ENCODE measurements at regions not wholly inside any gene's neighbourhood (a gene's known extent, or its start where the extent isn't known, plus 50 kb on each side); places are given as distances from the start of the nearest gene placed in this dataset.
A peak's percentile ranks its signal among the peaks of the same experiment; 100 is the strongest.
"Not testable (repeated sequence)": the region's sequence is repeated elsewhere in the genome, so short reads cannot be mapped to it uniquely, and the experiment has no call there.

DNA sequence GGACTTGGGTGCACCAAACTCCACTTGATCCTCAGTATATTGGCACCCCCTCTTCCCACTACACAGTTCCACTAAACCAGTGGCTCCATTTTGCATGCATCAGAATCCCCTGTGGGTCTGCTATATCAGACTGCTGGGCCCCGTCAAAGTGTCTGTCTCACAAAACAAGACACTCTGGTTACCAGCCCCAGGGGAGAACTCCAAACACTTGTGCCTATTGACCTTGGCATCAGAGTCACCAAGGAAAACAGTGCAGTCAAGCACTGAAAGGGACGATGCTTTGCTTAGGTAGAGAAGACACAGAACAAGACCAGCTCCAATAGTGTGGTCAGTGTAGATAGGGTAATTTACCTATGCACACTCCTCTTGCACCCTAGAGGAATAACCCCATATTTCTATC lies 205.8 kb upstream of the RAI14 start:
- no peak for DNase-seq

DNA sequence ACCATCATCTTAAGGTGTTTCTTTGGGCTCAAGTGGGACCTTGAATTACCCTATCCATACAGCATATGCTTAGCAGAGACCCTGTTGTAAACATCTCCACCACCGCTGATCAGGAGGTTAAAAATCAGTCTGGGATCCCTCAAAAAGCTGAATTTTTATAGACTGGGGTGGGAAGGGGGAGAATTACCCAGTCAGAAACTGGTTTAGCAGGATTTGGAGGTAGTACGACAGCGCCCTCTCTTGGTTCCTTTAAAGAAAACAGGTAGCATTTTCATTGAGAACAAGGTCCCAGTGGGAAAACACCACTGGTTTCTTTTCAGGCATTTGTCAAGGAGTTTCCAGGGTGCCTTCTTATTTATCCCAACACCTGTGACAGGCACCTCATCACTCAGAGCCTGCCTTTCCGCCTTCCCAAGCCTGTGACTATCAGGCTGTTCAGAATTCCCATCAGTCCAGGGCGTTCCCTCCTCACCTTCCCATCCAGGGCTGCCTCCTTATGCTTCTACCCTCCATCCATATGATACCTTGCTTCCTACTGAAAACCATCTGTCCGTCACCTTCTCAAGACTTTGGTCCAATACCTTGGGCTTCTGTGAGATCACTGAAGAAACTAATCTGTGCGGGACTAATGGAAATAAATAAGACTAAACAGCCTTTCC lies 203.8 kb upstream of the RAI14 start:
- DNase-seq = no peak

DNA sequence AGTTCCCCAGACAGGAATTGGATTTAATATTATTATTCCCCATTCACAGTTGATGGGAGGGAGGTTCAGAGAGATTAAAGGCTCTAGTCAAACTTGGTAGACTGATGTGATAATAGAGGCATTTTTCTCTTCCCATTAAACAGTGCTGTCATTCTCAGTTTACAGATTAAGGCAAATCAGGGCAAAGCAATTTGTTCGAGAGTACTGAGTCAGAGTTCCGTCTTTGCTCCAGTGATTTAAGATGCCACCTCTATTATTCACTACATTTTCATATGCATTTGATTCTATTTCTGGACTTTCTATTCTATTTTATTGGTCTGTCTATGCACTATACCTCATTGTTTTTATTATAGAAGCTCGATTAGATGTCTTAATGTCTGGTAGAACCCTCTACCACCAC lies 201.0 kb upstream of the RAI14 start:
- DNase-seq = no peak

DNA sequence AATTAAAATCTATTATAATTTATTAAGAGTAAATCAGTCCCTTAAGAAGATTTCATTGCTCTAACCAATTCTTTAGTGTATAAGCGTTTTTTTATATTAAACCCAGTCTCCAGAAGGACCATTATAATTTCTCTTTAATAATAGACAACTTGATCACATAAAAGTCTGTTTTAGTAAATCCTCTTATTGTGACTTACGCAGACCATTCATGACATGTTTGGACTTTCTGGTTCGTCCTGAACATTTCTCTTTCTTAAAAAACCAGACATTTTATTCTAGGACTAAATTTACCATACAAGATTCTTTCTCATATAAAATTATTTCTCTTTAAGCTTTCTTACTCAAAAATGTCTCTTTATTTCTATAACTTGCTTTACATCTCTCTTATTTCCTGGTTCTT lies 196.2 kb upstream of the RAI14 start:
- no peak for DNase-seq

DNA sequence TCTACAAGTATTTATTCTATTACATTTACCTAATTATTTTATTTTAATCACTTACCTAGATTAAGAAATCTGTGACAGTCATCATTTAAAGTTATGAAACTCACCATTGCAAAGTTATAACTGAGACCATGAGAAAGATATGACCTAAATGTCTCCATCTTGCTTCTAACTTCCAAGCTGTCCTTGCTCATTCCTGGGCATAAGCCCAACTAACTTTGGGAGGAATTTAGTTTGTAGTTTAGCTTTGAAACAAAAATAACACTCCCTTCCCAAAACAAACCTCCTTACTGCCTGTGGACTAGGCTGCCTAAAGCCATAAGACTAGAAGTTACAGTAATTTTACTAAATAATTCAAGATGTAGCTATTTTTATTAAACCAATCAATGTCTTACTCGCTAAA lies 195.6 kb upstream of the RAI14 start:
- no peak for DNase-seq

DNA sequence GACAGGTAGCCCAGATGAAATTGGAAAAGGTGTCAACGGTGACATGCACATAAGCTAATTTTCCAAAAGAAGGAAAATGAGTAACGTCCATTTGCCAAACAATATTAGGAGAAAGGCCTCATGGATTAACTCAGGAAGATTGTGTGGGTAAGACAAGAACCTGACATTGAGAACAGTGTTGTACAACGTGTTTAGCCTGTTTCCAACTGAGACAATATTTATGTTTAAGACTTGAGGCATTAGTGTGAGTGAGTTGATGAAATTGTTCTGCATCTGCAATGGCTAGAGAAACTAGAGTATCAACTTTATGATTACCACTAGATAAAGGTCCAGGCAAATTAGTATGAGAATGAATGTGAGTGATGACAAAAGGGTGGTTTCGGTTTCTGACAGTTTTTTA lies 191.3 kb upstream of the RAI14 start:
- no peak for DNase-seq

DNA sequence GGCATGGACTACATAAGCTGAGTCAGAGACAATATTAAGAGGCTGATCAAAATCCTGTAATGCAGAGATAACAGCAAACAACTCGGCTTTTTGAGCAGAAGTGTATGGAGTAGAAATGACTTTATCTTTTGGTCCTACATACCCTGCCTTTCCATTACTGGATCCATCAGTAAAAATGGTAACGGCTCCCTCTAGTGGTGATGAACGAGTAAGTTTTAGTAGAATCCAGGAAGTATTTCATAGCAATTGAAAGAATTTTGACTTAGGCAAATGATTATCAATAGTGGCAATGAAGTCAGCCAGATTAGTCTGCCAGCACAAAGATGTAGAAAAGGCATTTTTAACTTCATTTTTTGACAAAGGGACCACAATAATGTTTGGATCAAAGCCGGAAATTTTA lies 190.8 kb upstream of the RAI14 start:
- peak; percentile 78 for DNase-seq

DNA sequence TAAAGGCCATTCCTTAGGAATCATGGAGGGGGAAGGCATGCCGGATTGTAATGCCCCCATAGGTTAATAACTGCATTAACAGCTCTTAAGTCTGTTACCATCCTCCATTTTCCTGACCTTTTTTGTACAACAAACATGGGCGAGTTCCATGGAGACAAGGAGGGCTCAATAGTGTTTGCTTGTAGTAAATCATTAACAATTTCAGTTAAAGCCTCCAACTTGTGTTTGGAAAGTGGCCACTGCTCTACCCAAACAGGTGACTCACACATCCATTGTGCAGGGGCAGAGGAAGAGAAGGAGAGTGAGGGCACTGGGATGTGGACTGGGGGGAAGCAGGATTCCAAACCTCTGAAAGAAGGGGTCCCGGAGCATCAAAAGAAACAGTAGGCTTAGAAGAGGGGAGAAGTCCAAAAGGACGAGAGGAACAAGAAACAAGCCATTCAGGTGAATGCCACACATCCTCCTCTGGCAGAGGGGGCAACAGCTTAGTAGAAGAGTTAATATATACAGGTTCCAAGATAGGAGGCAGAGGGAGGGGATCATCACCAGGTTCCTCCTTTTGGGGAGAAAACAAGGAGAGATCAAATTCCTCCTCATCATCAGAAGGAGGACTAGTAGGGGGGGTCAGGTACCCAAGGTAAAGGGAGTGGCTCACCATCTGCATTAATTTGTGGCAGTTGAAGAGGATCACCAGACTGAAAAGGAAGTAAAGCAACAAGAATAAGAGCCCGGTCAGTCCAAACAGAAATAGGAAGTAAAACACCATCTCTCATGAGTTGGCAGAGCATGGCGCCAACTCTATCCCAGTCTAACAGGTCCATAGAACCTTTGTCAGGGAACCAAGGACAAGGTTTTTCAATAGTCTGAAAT lies 189.4 kb upstream of the RAI14 start:
- DNase-seq = not testable (repeated sequence)

DNA sequence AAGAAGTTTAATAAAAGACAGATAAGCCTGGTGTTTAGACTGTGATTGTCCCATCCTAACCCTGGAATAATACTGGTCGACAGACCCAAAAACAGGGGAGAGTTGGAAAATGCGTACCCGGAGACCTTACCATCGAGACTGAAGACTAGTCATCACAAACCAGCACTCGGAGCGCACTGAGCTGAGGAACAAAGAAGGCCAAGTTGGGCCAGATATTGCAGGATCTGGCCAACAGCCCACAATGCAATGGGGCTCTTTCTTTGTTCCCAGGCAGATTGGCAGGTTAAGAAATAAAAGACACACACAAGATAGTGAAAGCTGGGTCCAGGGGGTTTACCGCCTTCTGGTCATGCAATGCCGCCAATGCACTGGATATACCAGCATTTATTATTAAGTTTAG lies 188.7 kb upstream of the RAI14 start:
- no peak for DNase-seq

DNA sequence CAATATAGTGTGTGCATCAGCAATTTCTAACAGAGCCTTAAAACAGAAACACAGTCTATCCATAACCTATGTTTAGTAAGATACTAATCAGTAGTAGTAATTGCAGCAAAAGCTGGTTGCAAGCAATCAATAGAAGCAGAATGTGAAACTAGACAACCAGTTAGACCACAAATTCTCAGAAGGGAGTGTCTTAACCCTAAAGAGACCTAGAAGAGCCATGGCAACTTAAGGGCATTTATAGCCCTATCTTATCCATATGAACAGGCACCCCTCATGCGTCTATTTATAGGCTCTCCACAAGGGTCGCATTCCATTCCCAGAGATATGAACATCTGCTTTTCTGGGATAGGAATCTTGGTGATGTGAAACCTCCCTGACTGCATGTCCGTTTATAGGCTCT lies 188.1 kb upstream of the RAI14 start:
- DNase-seq = not testable (repeated sequence)

DNA sequence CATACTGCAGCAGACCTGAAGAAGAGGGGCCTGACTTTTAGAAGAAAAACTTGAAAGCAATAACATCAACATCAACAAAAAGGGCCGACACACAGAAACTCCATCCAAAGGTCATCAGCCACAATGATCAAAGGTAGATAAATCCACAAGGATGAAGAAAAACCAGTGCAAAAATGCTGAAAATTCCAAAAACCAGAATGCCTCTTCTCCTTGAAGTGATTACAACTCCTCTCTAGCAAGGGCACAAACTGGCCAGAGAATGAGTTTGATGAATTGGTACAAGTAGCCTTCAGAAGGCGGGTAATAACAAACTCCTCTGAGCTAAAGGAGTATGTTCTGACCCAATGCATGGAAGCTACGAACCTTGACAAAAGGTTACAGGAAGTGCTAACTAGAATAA lies 186.2 kb upstream of the RAI14 start:
- no peak for DNase-seq

DNA sequence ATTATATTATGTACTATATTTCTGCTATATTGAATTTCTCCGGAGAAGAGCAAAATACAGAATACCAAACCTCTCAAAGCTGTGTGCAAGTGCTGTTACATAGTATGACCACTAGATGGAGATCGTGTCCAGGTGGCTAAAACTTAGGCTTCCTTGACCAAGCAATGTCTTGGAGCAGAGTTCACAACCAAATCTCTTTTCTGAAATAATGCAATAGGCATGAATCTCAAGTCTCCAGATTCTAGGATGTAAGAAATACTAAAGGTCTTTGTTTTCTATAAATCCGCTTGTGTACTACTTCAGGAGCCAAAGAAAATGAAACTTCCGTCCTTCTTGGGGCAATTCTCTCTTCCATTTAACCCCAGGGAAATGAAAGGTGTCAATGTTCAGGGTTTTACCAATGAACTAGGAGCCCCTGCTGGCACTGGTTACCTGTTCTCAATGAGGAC lies 181.5 kb upstream of the RAI14 start:
- peak; percentile 68 for DNase-seq

DNA sequence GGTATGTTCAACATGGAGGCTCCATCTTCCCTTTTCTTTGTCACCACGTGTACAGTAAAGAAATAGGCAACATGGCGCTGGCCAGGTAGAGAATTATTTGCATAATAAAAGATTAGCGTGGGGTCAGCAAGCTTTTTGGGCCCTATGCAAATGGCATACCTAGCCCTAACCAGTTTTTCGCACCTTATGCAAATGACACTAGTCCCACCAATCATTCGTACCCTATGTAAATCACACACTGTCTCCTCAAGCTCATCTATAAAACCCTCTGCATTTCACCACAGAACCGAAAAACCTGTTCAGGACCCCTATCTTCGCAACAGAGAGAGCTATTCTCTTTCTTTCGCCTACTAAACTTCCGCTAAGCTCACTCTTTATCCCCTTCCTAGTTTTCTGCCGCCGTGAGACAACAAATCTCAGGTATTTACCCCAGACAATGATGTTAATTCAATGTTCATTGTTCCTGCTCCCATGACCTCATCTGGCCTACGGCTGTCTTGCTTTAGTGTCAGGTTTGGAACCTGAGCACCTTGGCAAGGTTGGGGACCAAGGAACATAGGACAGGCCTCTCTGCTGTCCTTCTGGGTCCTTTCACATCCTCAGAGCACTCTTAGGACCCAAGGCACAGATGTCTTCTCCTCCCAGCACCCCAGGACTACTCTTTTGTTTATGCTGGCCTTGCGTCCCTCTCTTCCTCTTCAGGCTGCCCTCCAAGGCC lies 180.7 kb upstream of the RAI14 start:
- no peak for DNase-seq

DNA sequence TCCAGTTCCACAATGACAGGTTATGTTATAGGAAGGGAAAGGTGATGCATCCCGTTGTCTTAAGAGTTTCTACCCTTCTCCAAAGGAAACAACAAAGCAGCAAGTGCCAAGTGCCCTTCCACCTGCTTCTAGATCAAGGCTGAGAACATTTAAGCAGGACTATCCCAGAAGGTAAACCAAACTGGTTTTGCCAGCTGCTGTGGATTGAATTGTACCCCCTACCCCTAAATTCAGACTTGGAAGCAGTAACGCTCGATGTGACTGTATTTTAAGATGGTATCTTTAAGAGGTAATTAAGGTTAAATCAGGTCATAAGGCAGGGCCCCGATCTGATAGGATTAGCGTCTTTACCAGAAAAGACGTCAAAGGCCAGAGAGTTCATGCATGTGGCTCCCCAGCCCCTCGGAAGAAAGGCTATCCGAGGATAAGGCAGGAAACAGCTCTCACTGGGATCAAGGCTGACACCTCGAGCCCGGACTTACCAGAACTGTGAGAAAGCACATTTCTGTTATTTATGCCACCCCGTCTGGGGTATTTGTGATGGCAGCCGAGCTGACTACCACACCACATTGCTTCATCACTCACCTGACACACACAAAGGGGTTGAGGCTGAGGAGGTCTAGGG lies 179.1 kb upstream of the RAI14 start:
- DNase-seq = no peak

DNA sequence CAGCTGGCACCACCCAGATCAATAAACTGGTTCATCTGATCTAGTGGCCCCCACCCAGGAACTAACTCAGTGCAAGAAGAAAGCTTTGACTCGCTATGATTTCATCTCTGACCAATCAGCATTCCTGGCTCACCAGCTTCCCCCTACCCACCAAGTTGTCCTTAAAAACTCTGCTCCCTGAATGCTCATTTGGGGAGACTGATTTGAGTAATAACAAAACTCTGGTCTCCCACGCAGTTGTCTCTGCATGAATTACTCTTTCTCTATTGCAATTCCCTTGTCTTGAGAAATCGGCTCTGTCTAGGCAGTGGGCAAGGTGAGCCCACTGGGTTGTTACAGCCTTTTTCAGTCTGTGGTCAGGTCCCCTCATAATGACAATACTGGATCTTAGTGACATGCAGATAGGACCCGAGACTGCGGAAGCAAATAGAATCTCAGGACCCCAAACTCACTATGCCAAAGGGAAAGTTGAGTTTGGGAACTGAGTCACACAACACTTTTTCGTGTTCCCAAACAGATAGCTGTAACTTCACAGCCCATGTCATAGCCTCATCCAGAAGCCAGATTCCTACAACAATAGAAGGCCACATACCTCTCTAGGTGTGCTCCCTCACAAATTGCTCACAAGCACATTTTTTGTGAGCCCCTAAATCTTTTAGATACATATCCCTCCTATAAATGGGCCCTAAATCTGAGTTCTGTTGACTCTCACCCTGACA lies 175.2 kb upstream of the RAI14 start:
- DNase-seq = no peak

DNA sequence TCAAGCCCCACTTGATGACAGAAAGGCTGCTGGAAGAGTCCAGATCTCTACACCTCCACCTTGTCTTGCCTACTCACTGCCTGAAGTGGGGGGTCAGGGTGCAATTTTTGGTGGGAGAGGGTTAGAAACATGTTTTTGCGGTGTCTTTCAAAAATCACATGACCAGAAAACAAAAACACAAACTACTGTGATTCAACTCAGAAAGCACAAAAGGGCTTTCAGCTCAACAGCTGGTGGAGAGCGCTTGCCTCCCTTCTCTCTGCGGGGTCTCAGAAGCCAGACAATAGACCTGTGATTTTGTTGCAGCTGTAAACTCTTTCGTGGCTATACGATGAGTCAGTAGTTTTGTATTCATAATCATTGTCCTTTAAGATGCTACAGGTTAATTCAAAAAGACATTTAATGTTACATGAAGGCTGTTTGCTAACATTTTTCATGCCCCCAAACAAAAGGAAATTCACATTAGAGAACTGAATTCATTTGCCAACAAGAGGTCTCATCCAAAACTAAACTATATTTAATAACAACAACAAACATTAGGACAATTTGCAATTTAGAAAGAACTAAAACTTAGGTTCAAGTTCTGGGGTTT lies 172.6 kb upstream of the RAI14 start:
- DNase-seq = no peak

DNA sequence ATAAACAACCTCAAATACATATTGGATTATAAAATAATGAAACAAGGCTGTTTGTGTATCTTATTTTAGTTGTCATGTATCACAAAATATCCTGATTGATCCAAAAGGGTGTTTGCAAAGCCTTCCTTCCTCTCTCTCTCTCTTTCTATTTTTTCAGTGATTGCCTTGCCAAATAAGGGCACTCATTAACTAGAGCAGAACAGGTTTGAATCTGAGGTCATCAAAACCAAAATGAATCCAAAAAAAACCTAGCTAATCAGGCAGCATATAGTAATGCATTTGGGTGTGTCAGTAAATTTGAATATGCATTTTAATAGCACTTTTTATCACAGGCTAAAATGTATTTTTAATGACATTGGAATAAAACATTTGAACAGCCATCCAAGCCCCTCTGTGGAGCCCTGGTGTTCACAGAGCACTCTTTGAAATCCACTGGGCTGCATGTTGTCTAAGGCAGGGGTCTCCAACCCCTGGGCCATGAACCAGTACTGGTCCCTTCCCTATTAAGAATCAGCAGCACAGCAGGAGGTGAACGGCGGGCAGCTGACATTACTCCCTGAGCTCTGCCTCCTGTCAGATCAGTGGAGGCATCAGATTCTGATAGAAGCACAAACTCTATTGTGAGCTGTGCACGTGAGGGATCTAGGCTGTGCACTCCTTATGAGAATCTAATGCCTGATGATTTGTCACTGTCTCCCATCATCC lies 171.8 kb upstream of the RAI14 start:
- no peak for DNase-seq

DNA sequence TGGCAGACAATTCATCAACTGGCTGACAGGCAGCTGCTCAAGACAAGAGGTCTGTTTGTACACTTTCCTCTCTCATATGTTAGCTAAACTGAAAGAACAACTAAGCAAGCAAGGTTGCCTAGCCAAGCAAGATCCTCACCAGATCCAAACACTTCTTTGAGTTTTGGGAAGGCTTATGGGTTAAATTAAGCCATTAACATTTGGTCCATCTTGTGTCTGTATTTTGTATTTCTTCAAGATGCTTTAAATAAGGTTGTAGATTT lies 170.4 kb upstream of the RAI14 start:
- DNase-seq = no peak

DNA sequence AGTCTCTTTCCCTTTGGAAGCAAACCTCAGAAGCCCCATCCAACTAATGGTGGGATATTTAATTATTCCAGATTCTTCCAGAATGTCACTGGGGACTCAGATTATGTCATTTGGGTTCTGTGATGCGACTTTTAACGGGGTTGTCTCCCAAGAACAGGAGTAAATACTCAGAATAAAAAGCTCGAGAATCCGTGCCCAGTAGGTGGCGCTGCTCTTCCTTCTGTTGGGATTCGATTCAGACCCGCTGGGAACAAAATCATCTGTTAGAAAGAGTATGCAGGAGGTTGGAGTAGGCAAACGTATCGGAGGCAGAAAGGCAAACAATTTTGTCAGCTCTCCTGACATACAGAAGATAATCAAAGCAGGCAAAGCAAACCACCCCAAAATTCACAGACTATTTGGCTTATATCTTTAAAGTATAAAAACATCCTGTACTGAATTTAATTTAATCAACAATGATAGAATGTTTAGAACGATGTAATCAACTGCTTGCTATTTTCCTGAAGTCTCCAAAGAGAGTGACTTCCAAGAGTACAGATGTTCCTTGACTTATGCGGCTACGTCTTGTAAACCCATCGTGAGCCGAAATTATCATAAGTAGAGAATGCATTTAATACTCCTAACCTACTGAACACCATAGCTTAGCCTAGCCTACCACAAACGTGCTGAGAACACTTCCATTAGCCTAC lies 169.8 kb upstream of the RAI14 start:
- peak; percentile 90 for DNase-seq

DNA sequence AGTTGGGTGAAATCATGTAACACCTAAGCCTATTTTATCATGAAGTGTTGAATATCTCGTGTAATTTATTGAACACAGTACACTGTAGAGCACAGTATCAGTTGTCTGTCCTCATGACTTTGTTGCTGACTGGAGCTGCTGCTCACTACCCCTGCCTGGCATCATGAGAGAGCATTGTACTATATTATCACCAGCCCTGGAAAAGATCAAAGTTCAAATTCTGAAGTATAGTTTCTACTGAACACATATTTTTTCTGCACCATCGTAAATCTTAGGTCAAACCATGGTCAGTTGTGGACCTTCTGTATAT lies 169.3 kb upstream of the RAI14 start:
- no peak for DNase-seq

DNA sequence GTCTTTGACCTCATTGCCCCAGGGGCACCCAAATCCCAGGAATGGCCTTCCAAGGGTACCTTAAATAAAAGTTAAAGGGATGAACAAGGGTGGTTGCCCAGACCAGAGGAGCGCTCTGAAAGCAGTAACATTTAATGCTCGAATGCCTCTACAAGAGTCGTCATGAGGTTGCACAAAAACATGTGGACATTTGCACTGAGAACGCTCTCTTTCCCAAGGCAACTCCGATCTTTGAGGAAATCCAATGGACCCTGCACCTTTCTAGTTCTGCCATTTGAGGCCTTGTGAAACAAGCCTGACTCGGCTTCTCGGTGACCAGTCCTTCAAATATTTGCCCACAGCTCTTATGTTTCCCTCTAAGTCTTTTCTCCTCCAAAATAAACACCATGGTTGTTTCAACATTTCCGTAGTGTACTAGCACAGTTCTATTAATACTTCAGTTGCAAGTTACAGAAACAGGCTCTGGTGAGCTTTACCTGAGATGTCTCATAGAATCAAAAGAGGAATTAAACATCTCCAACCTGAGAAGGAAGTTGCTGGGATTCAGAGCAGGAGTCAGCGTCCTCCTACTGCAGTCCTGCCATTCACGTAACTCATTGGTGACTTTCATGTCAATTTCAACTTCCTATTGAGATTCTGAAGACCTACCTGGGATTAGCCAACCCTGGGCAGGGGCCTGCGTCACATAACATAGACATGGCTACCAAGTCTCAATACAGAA lies 168.8 kb upstream of the RAI14 start:
- DNase-seq = no peak
